Endothelial cell of umbilical vein (primary cell): ENCODE measurements at regions not wholly inside any gene's neighbourhood (a gene's known extent, or its start where the extent isn't known, plus 50 kb on each side); places are given as distances from the start of the nearest gene placed in this dataset.

Experiments
- BruUV-seq: library from RNA; stranded (reverse); fragments of 400-500 nt; replicated peaks from 2 replicates; lab custom pipeline; 2021; lab: Mats Ljungman, UMichigan
- CTCF ChIA-PET: fragments of 300-600, 350-600 bp; sonication (Branson Sonifier 250); formaldehyde crosslinking; loops from one replicate; lab custom pipeline; 2021; ENCODE audit warnings: antibody characterized with exemption, inconsistent platforms; lab: Charles Lee
- POLR2A ChIA-PET: fragments of 300-600, 350-600 bp; sonication (Branson Sonifier 250); formaldehyde crosslinking; loops from one replicate; lab custom pipeline; 2021; ENCODE audit warnings: antibody characterized with exemption, inconsistent platforms; lab: Charles Lee
- DNase-seq: peaks from one replicate; pipeline ENCODE4 v3.0.0-alpha.2; 2011; ENCODE audit warnings: low read depth, low spot score
- FAIRE-seq: peaks from 2 replicates; lab custom pipeline; 2011; peaks lifted over from hg19 to GRCh38; lab: Jason Lieb, UNC
- H2AFZ ChIP-seq: 2 replicates; pipeline ENCODE4 v1.6.0; 2012; ENCODE audit warnings: low read depth, low read length, control low read depth, inconsistent platforms
- H3K27ac ChIP-seq: 2 replicates; pipeline ENCODE4 v1.5.1; 2011; ENCODE audit warnings: low read depth, mild to moderate bottlenecking, control low read depth, low read length, moderate library complexity; ENCODE audit not compliant: insufficient read depth
- H3K27me3 ChIP-seq, 2 experiments: 2 replicates each; pipeline versions ENCODE4 v1.6.0 to v1.6.1; 2011; ENCODE audit warnings: low read length in 2 of 2, mixed read lengths in 1 of 2; ENCODE audit not compliant: control insufficient read depth in 2 of 2, insufficient read depth in 2 of 2
- H3K36me3 ChIP-seq, 2 experiments: 2 replicates in 1 of 2; 3 replicates in 1 of 2; pipeline ENCODE4 v1.5.1; 2011; ENCODE audit warnings: low read length in 2 of 2, mild to moderate bottlenecking in 1 of 2, moderate library complexity in 1 of 2; ENCODE audit not compliant: control insufficient read depth in 2 of 2, insufficient read depth in 2 of 2; ENCODE audit errors: extremely low read depth in 1 of 2
- H3K4me1 ChIP-seq: 3 replicates; pipeline ENCODE4 v1.5.1; 2011; ENCODE audit warnings: mild to moderate bottlenecking, low read length; ENCODE audit not compliant: control insufficient read depth, insufficient read depth; ENCODE audit errors: extremely low read depth
- H3K4me2 ChIP-seq: 2 replicates; pipeline ENCODE4 v1.6.1; 2011; ENCODE audit warnings: low read length, control low read depth, mixed read lengths; ENCODE audit not compliant: insufficient read depth
- H3K4me3 ChIP-seq, 3 experiments: fragments of 200-600 bp in 1 of 3; sonication (generic), shearing (Covaris generic) in 1 of 3; replicated peaks in 1 of 3; 2 replicates each; pipeline ENCODE4 v1.5.1; 2011 to 2016; ENCODE audit warnings: control low read depth in 3 of 3, low read length in 3 of 3, mild to moderate bottlenecking in 2 of 3, inconsistent platforms in 1 of 3, low read depth in 1 of 3, moderate library complexity in 1 of 3; ENCODE audit not compliant: insufficient read depth in 1 of 3
- H3K79me2 ChIP-seq: 2 replicates; pipeline ENCODE4 v1.6.0; 2012; ENCODE audit warnings: low read length, inconsistent platforms; ENCODE audit not compliant: control insufficient read depth, insufficient read depth
- H3K9ac ChIP-seq: replicated peaks from 2 replicates; pipeline ENCODE3; 2011; ENCODE audit warnings: low read length, control low read depth; ENCODE audit not compliant: insufficient read depth; ENCODE audit errors: extremely low read depth
- H3K9me1 ChIP-seq: replicated peaks from 3 replicates; pipeline ENCODE4 v1.6.0; 2011; ENCODE audit warnings: mild to moderate bottlenecking, low read length; ENCODE audit not compliant: control insufficient read depth, insufficient read depth; ENCODE audit errors: extremely low read depth
- H3K9me3 ChIP-seq: replicated peaks from 2 replicates; pipeline ENCODE4 v1.5.1; 2012; ENCODE audit warnings: low read length, inconsistent platforms; ENCODE audit not compliant: control insufficient read depth, insufficient read depth
- H4K20me1 ChIP-seq: replicated peaks from 2 replicates; pipeline ENCODE3; 2011; ENCODE audit warnings: mild to moderate bottlenecking, low read length; ENCODE audit not compliant: control insufficient read depth, insufficient read depth; ENCODE audit errors: extremely low read depth
- EZH2 ChIP-seq: IDR thresholded peaks from 2 replicates; pipeline ENCODE4 v1.6.1; 2012; ENCODE audit warnings: borderline replicate concordance, low read depth, mild to moderate bottlenecking, moderate library complexity, low read length, inconsistent platforms; ENCODE audit not compliant: severe bottlenecking
- FOS ChIP-seq: IDR thresholded peaks from 2 replicates; pipeline ENCODE4 v1.6.1; 2011; ENCODE audit warnings: mild to moderate bottlenecking, low read length, moderate library complexity, borderline replicate concordance; ENCODE audit not compliant: insufficient read depth
- GATA2 ChIP-seq: IDR thresholded peaks from 2 replicates; pipeline ENCODE4 v1.7.0; 2011; ENCODE audit warnings: low read depth, mild to moderate bottlenecking, moderate library complexity, mixed read lengths, low read length; ENCODE audit not compliant: insufficient read length, insufficient read depth
- JUN ChIP-seq: IDR thresholded peaks from 2 replicates; pipeline ENCODE4 v1.6.1; 2011; ENCODE audit warnings: borderline replicate concordance, low read depth; ENCODE audit not compliant: insufficient read length, insufficient read depth
- MAX ChIP-seq: IDR thresholded peaks from 2 replicates; pipeline ENCODE4 v1.6.1; 2011; ENCODE audit not compliant: insufficient read depth, insufficient read length
- MYC ChIP-seq: IDR thresholded peaks from one replicate; pipeline ENCODE4 v1.6.1; 2011; ENCODE audit warnings: mild to moderate bottlenecking, low read depth, low read length
- POLR2A ChIP-seq: IDR thresholded peaks from 2 replicates; pipeline ENCODE4 v1.6.1; 2012; ENCODE audit warnings: low read depth, mild to moderate bottlenecking, control low read depth, low read length
- POLR2AphosphoS5 ChIP-seq: IDR thresholded peaks from 2 replicates; pipeline ENCODE4 v1.6.1; 2012; ENCODE audit warnings: low read depth, mild to moderate bottlenecking, control low read depth, low read length, moderate library complexity; ENCODE audit not compliant: insufficient read depth
- dilution Hi-C: fragments of 300-500 bp; cut with MboI; formaldehyde crosslinking; loops from one replicate; pipeline ENCODE4 v1.15.0; 2019; ENCODE audit warnings: low sequenced_read_pairs; ENCODE audit not compliant: extremely low pct_ligation_motif_present
- intact Hi-C: fragments of 100-400 bp; cut with micrococcal nuclease; formaldehyde crosslinking; loops from one replicate; pipeline ENCODE4 v1.10.0; 2022
- TF ChIP-seq, protein P1 (sequence below), 2 donors: IDR thresholded peaks; 1 replicate in 1 of 2; 2 replicates in 1 of 2; pipeline ENCODE4 v1.5.1; 2011; ENCODE audit warnings: low read length in 2 of 2, mild to moderate bottlenecking in 2 of 2, moderate library complexity in 2 of 2, control low read depth in 1 of 2, inconsistent platforms in 1 of 2, low read depth in 1 of 2; ENCODE audit not compliant: insufficient read depth in 1 of 2; ENCODE audit errors: extremely low read depth in 1 of 2

DNA sequence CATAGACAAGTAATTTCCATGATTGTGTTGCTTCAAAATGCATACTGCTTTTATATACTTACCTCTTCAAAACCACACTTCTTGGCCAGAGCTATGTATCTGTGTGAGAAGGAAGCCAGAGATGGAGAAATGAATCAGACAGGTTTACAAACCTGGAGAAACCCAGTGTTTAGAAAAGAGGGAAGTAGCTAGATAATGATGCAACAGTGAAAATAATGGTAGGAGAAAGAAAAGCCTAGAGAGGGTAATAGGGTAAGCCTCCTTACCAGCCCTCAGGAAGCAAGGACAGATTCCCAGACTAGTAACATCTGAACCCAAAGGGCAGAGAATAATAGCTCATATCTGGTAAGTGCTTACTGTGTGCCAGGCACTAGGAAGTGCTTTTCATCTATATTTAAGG is 250.3 kb upstream of the CDH11 start:
- POLR2A ChIA-PET = no interaction called here
- no TSS peak for BruUV-seq

DNA sequence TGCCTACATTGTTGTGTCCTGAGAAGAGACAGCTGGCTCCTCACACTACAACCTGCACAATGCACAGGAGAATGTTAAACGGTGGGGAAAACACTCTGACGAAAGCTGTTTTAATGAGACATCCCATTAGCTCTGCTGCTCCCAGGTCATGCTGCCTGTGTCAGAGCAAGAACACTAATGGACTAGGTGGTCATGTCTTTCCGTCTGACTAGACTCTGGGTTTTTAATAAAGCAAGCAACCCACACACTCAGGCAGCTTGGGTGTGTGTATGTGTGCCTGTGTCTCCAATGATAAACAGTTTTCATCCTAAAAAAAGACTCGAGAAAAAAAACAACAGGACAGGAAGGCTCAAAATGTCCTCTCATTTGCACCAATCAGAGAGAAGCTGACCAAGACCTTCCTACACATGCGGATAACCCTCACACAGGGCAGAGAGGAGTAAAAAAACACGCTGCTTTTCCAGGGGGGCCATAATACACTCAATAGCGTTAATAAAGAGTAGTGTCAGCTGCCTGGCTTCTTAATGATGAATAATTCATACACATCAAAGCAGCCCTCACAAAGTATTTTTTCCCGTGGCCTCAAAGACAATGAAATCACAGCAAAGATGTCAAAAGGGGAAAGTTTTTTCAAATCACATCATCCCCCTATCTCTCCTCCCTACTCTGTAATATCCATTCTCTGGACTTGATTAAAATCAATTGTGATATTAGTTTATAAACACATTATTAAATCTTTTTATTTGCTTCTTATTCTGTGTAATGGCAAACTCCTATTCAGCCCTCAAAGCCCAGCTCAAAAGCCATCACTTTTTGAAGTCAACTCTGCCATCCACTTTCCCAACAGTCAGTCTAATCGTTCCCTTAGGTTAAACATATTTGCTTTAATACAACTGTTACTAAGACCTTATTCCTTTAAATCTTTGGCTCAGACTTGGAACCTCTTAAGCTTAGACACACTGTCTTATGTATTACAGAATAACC is 244.2 kb upstream of the CDH11 start:
- intact Hi-C loops (no loop called here), dilution Hi-C loops (no loop called here)
- TF ChIP-seq JUN (no peak), MYC (no peak), EZH2 (no peak), POLR2AphosphoS5 (no peak), GATA2 (no peak), FOS (no peak), POLR2A (no peak), MAX (no peak)
- TF ChIP-seq, protein P1, sequence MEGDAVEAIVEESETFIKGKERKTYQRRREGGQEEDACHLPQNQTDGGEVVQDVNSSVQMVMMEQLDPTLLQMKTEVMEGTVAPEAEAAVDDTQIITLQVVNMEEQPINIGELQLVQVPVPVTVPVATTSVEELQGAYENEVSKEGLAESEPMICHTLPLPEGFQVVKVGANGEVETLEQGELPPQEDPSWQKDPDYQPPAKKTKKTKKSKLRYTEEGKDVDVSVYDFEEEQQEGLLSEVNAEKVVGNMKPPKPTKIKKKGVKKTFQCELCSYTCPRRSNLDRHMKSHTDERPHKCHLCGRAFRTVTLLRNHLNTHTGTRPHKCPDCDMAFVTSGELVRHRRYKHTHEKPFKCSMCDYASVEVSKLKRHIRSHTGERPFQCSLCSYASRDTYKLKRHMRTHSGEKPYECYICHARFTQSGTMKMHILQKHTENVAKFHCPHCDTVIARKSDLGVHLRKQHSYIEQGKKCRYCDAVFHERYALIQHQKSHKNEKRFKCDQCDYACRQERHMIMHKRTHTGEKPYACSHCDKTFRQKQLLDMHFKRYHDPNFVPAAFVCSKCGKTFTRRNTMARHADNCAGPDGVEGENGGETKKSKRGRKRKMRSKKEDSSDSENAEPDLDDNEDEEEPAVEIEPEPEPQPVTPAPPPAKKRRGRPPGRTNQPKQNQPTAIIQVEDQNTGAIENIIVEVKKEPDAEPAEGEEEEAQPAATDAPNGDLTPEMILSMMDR (IDR thresholded peaks at IDR 0.05; ENCODE audit: extremely low read depth in 1 of 2, insufficient read depth in 1 of 2, low read depth in 1 of 2, low read length in 2 of 2) = no peak
- Histone ChIP-seq H3K4me3 (no peak overlapping the region), H3K9me3 (no peaks in the 10 kb centered on the region), H3K27me3 (no peaks in the 10 kb centered on the region), H4K20me1 (no peaks in the 10 kb centered on the region), H3K36me3 (no peaks in the 10 kb centered on the region), H3K4me2 (no peak overlapping the region), H3K9me1 (no peaks in the 10 kb centered on the region), H3K27ac (no peak overlapping the region), H3K4me1 (no peaks in the 10 kb centered on the region), H3K79me2 (no peaks in the 10 kb centered on the region), H3K9ac (no peak overlapping the region), H2AFZ (no peak overlapping the region)
- no TSS peak for BruUV-seq
- no peak for DNase-seq
- ChIA-PET POLR2A (no interaction called here), CTCF (interaction anchor here (1.6 kb wide), 1 partner anchor 11 kb away, joined by 4 read pairs; no protein-coding TSS in a partner anchor)
- no peak for FAIRE-seq

More for the DNA sequence above, 250.3 kb upstream of the CDH11 start:
- Histone ChIP-seq H4K20me1 (no peaks in the 10 kb centered on the region), H3K79me2 (no peaks in the 10 kb centered on the region), H3K27me3 (no peaks in the 10 kb centered on the region), H3K9me1 (no peaks in the 10 kb centered on the region), H3K27ac (no peak overlapping the region), H3K9me3 (no peaks in the 10 kb centered on the region), H3K9ac (no peak overlapping the region), H2AFZ (no peak overlapping the region), H3K4me2 (no peak overlapping the region), H3K36me3 (no peaks in the 10 kb centered on the region), H3K4me1 (peaks cover 5% of the 10 kb centered on the region), H3K4me3 (no peak overlapping the region)
- FAIRE-seq = no peak
- TF ChIP-seq MYC = no peak
- dilution Hi-C loops (no loop called here), intact Hi-C loops (no loop called here)
- CTCF ChIA-PET = no interaction called here
- DNase-seq = no peak
